HepG2 (cell line): ENCODE measurements at regions not wholly inside any gene's neighbourhood (a gene's known extent, or its start where the extent isn't known, plus 50 kb on each side); places are given as distances from the start of the nearest gene placed in this dataset.

Source experiments
- ATAC-seq: fragments of 200-7000 bp; cut with Tn5 transposase; 3 replicates; pipeline ENCODE4 v1.9.1; 2020; ENCODE audit warnings: mild to moderate bottlenecking, moderate library complexity
- BruUV-seq: library from RNA; stranded (reverse); fragments of 400-500 nt; replicated peaks from 2 replicates; lab custom pipeline; 2021; lab: Mats Ljungman, UMichigan
- CTCF ChIA-PET: fragments of 300-600 bp; formaldehyde crosslinking; extraction: SDS; loops from one replicate; lab custom pipeline; 2021; ENCODE audit warnings: low total read pairs, inconsistent platforms, low intra/inter-chr PET ratio; lab: Yijun Ruan, JAX
- POLR2A ChIA-PET: fragments of 350-600 bp; sonication (Branson Sonifier 250); formaldehyde crosslinking; loops from one replicate; lab custom pipeline; 2020; ENCODE audit warnings: antibody characterized with exemption, inconsistent platforms; lab: Yijun Ruan, JAX
- DNase-seq: peaks from one replicate; pipeline ENCODE4 v3.0.0-alpha.2; 2015; ENCODE audit warnings: low spot score
- FAIRE-seq: peaks from 3 replicates; lab custom pipeline; 2011; peaks lifted over from hg19 to GRCh38; lab: Jason Lieb, UNC
- H2AFZ ChIP-seq: one replicate; pipeline ENCODE4 v1.6.1; 2011; ENCODE audit warnings: low read length, inconsistent platforms
- H3K27ac ChIP-seq: fragments of 300-600 bp; 3 replicates; pipeline ENCODE4 v1.8.0; 2011; ENCODE audit warnings: mixed run types, mild to moderate bottlenecking, mixed read lengths, low read length, inconsistent platforms; ENCODE audit not compliant: insufficient read depth; ENCODE audit errors: extremely low read length
- H3K27me3 ChIP-seq, 2 experiments: fragments of 200-600 bp in 1 of 2; 2 replicates in 1 of 2; 3 replicates in 1 of 2; pipeline versions ENCODE4 v1.6.0 to v1.8.0; 2011; ENCODE audit warnings: low read length in 2 of 2, mild to moderate bottlenecking in 2 of 2, moderate library complexity in 2 of 2, inconsistent platforms in 1 of 2; ENCODE audit not compliant: insufficient read depth in 2 of 2, control insufficient read depth in 1 of 2
- H3K36me3 ChIP-seq, 2 experiments: fragments of 200-600 bp in 1 of 2; replicated peaks in 1 of 2; 2 replicates in 1 of 2; 3 replicates in 1 of 2; pipeline versions ENCODE4 v1.5.1 to v1.8.0; 2011; ENCODE audit warnings: low read length in 2 of 2, inconsistent platforms in 1 of 2; ENCODE audit not compliant: insufficient read depth in 2 of 2, control insufficient read depth in 1 of 2
- H3K4me1 ChIP-seq: 2 replicates; pipeline ENCODE4 v1.5.1; 2012; ENCODE audit warnings: low read length, inconsistent platforms; ENCODE audit not compliant: insufficient read depth
- H3K4me2 ChIP-seq: 2 replicates; pipeline ENCODE4 v1.6.0; 2011; ENCODE audit warnings: low read depth, low read length, inconsistent platforms
- H3K4me3 ChIP-seq, 3 experiments: fragments of 200-600 bp in 1 of 3; sonication (generic), shearing (Covaris generic) in 1 of 3; replicated peaks in 1 of 3; 2 replicates each; pipeline ENCODE4 v1.5.1; 2011 to 2016; ENCODE audit warnings: low read length in 3 of 3, inconsistent platforms in 2 of 3, low read depth in 2 of 3, mild to moderate bottlenecking in 2 of 3, control low read depth in 1 of 3, mixed read lengths in 1 of 3; ENCODE audit not compliant: insufficient read depth in 1 of 3
- H3K79me2 ChIP-seq: one replicate; pipeline ENCODE4 v1.6.1; 2011; ENCODE audit warnings: low read length, inconsistent platforms; ENCODE audit not compliant: insufficient read depth
- H3K9ac ChIP-seq: 2 replicates; pipeline ENCODE4 v1.6.0; 2011; ENCODE audit warnings: mild to moderate bottlenecking, low read depth, low read length, inconsistent platforms; ENCODE audit not compliant: insufficient read depth
- H3K9me3 ChIP-seq: 2 replicates; pipeline ENCODE4 v1.5.1; 2012; ENCODE audit warnings: mild to moderate bottlenecking, low read length
- H4K20me1 ChIP-seq: 2 replicates; pipeline ENCODE4 v1.6.0; 2011; ENCODE audit warnings: inconsistent platforms, mild to moderate bottlenecking, low read length, moderate library complexity; ENCODE audit not compliant: insufficient read depth
- CSRNP2 ChIP-seq: sonication (generic); formaldehyde crosslinking; conservative IDR thresholded peaks from 2 replicates; pipeline ENCODE4 v1.8.0; 2022; ENCODE audit warnings: low read depth, missing genetic modification reagents
- MTF1 ChIP-seq: sonication (generic); formaldehyde crosslinking; IDR thresholded peaks from 2 replicates; pipeline ENCODE4 v1.5.0; 2020; ENCODE audit warnings: missing genetic modification reagents
- PHB2 ChIP-seq: fragments of 450-650 bp; IDR thresholded peaks from 2 replicates; pipeline ENCODE4 v1.6.1; 2018; ENCODE audit not compliant: partially characterized antibody
- SAFB2 ChIP-seq: sonication (generic); formaldehyde crosslinking; IDR thresholded peaks from 2 replicates; pipeline ENCODE4 v1.5.1; 2020; ENCODE audit warnings: missing genetic modification reagents, low read depth, mild to moderate bottlenecking, borderline replicate concordance
- TBP ChIP-seq: sonication (generic); formaldehyde crosslinking; IDR thresholded peaks from 2 replicates; pipeline ENCODE4 v1.5.0; 2020; ENCODE audit warnings: missing genetic modification reagents
- ZBTB49 ChIP-seq: sonication (generic); formaldehyde crosslinking; IDR thresholded peaks from 2 replicates; pipeline ENCODE4 v1.4.0; 2020; ENCODE audit warnings: missing genetic modification reagents, borderline replicate concordance
- ZFY ChIP-seq: sonication (generic); formaldehyde crosslinking; IDR thresholded peaks from 2 replicates; pipeline ENCODE4 v1.4.0; 2020; ENCODE audit warnings: missing genetic modification reagents
- ZNF609 ChIP-seq: sonication (generic); formaldehyde crosslinking; IDR thresholded peaks from 2 replicates; pipeline ENCODE4 v1.4.0; 2020; ENCODE audit warnings: mild to moderate bottlenecking, missing genetic modification reagents, borderline replicate concordance
- ZNF670 ChIP-seq: sonication (generic); formaldehyde crosslinking; IDR thresholded peaks from 2 replicates; pipeline ENCODE4 v1.8.0; 2022; ENCODE audit warnings: mild to moderate bottlenecking, missing genetic modification reagents, borderline replicate concordance
- ZNF800 ChIP-seq: sonication (generic); formaldehyde crosslinking; IDR thresholded peaks from 2 replicates; pipeline ENCODE4 v1.4.0; 2020; ENCODE audit warnings: missing genetic modification reagents
- WGBS: methylation state at CpG from one replicate; pipeline ENCODE4 v1.1.6; 2017; ENCODE audit warnings: low lambda C conversion rate; 5-methylcytosine and 5-hydroxymethylcytosine counted together
- in situ Hi-C: cut with HindIII; loops from 2 replicates; pipeline ENCODE4 v1.10.0; 2017; ENCODE audit warnings: low pct_unique_long_range_greater_than_20kb; ENCODE audit not compliant: extremely low pct_ligation_motif_present
- intact Hi-C: fragments of 100-400 bp; cut with micrococcal nuclease; formaldehyde crosslinking; loops from one replicate; pipeline ENCODE4 v1.10.0; 2022; ENCODE audit not compliant: unreplicated experiment

- ChIA-PET POLR2A (no interaction called here), CTCF (no interaction called here)
- TF ChIP-seq ZNF670 (CRISPR knock-in tag) (no peak), ZBTB49 (no peak), PHB2 (no peak), ZFY (CRISPR knock-in tag) (no peak), SAFB2 (CRISPR knock-in tag) (no peak), MTF1 (CRISPR knock-in tag) (no peak), CSRNP2 (no peak), ZNF800 (CRISPR knock-in tag) (no peak), ZNF609 (CRISPR knock-in tag) (no peak), TBP (no peak)
Observed at GRCh38 chr2:38152913-38153312, 77.0 kb upstream of the CYP1B1 start.

More at GRCh38 chr2:38152913-38153312, 77.0 kb upstream of the CYP1B1 start:
- Histone ChIP-seq H3K9ac (no peak overlapping the region), H3K27me3 (peaks cover 1 to 3% of the 10 kb centered on the region in 2 experiments; a peak in 2 of 5 replicates), H3K4me3 (no peak overlapping the region), H2AFZ (no peak overlapping the region), H3K4me2 (no peak overlapping the region), H3K27ac (no peak overlapping the region), H4K20me1 (no peaks in the 10 kb centered on the region), H3K4me1 (peaks cover 10% of the 10 kb centered on the region; the same call in 1 of the 2 replicates), H3K79me2 (no peaks in the 10 kb centered on the region), H3K36me3 (no peaks in the 10 kb centered on the region), H3K9me3 (no peaks in the 10 kb centered on the region)
- no peak for DNase-seq
- WGBS, result 0% methylated on average over 1 of the region's 1 CpG
- BruUV-seq, result no TSS peak
- in situ Hi-C loops, result no loop called here
- no peak for FAIRE-seq
- intact Hi-C loops, result no loop called here
- ATAC-seq, result no peak
